GM18870 (cell line): ENCODE measurements at regions not wholly inside any gene's neighbourhood (a gene's known extent, or its start where the extent isn't known, plus 50 kb on each side); places are given as distances from the start of the nearest gene placed in this dataset.

ENCODE experiments used
- ATAC-seq: cut with Tn5 transposase; IDR thresholded peaks from one replicate; pipeline ENCODE4 v1.9.1; 2021; ENCODE audit warnings: moderate library complexity; ENCODE audit not compliant: unreplicated experiment

DNA sequence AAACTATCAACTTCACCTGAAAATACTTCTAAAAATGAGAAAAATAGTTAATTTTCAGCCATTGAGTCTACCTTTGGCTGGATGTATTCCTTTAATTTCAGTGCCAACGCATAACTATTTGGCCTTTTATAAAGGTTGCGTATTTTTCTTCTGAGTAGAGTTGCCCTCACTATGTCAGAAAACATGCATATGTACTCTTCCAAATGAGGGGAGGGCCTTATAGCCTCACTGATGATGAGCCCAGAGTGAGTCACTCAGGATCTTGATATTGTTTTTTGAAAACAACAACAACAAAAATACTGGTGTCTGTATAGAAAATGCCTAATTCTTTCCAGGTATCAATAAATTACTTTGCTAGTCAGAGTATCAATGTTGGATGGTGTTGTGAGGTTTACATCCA, 349.3 kb downstream of the FBXO8 start:
- ATAC-seq, result no peak

DNA sequence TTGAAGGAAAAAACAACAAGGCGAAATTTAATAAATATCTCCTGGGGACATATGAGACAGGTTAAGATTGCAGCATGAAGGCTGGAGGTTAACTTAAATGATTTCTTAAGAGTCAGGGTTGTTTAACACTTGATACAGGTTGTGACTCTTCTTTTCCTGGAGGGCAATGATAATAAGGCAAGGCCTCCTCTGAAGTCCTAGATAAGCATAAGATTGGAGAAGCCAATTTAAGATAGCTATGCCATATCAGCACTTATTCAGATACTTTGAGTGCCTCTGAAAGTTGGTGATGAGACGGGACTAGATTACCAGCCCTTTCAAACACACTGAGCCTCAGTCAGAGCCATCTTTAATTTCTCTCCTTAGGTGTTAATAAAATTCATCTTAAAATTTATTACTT, 350.8 kb downstream of the FBXO8 start:
- ATAC-seq, result no peak

DNA sequence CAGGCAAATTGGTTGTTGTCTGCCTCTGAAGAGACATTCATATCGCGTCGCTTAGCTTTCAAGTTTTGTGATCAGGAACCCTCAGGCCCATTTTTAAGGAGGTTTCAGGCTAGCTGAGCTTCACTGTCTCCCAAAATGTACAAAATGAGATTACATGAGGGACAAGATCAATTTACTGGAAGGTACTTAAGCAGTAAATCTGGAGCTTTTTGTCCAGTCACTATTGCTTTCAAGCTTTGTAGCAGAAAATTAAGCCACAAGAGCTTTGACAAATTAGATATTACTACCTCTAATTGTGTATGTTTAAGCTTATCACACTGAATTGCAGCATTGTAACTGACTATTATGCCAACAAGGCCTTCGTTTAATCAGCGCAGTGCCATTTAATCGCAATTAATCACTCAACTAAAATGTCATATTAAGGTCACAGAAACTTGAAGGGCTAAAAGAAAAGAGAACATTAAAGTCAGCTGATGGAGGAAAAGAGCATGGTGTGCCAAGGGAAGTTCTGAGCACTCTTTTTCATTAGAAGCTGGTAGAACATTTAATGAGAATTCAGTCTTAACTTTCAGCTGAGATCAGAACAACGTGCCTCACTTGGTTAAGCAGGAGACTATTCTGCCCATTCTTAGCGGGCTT, 353.0 kb downstream of the FBXO8 start:
- ATAC-seq, result no peak

DNA sequence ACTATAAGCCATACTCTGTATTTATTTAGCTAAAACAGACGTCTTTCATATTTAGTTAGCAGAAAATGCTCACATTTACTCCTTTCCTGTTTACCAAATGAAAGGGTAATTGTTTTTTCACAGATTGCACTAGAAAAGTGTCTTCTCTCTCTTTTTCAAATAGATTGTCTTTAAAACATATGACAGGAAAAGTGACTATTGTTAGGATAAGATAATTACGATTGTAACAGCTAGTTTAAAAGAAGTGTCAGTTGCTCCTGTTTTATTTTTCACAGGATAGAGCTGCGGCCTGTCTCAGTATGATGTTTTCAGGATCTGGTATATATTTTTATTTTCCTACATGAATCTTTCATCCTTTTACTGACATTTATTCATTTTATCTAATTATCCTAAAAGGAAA, 353.5 kb downstream of the FBXO8 start:
- ATAC-seq, result no peak

DNA sequence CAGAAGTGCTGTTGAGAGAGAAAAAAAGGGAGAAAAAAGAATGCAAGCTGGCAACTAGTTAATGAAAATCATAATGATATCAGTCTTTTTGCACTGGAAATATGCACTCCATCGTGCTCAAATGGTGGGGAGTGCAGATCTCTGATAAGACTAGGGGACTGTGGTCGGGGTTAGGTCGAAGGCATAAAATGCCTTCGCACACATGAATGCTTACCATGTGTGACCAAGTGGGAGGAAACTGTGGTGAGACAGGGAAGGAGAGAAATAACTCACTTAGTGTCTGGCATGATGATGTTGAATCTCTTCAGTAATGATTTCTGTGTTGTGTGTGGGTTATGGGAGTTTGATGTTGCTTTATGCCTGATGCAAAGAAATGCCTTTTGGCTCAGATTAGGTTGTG, 358.9 kb downstream of the FBXO8 start:
- ATAC-seq, result peak; percentile 76

DNA sequence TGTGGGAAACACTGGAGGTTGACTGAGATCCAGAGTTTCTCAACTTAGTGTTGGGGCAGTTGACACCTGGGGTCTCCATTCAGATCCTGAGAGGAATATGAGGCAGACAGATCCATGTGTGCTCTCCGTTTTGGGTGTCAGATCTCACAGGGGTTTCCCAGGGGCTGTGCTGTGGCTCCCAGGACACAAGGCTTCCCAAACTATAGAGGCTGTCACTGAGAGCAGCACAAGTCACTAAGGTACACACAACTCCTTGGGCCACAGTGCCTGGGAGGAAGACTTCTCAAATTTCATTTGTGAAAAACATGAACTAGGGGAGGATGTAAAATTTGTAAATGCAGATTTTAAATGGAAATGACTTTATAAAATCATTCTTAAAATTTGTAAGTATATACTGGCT, 363.6 kb downstream of the FBXO8 start:
- ATAC-seq, result no peak

DNA sequence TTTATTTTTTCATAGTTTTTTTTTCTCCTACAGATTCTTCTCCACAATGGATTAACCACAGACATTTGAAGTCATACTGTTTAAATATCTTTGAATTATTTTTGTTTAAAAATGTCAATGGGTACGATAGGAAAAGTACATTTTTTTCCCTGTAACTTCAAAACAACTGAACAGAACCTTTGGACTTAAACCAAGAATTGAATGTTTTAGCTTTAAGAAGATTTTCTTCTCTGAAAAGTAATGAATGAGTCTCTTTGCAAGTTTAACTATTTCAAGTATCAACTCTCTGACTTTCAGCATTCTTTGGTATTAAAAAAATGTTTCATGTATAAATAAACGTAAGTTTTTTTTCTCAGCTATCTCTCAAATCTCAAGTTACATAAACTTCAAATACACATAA, 364.3 kb downstream of the FBXO8 start:
- no peak for ATAC-seq

DNA sequence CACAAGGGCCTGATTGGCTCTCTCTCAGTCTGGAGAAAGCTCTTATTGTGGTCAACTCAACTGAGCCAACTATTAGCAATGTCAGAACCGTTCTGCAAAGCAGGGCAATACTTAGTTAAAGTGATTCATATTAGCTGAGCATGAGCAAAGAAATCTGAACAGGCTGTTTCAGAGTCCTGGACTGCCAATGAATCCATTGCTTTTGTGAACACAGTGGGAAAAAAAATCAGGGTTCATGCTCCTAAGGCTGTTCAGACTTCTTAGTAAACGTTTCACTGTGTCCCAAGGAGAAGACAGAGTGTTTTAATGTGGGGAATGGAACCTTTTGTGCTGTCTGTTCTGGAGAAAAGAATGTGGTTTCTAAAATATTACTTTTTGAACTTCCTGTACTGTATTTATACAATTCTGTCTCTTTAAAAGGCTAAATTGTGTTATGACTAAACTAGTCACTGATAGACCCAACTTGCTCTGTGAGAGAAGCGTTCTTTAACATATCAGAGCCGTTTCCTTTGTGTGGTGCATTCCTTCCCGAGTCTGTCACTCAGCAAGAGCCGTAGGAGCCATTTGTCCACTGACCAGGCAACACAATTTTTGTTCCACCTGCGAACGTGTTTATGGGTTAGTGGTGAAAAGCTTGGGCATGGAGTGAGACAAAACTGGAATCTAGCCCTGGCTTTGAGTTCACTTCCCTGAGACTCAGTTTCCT, 366.1 kb downstream of the FBXO8 start:
- no peak for ATAC-seq

DNA sequence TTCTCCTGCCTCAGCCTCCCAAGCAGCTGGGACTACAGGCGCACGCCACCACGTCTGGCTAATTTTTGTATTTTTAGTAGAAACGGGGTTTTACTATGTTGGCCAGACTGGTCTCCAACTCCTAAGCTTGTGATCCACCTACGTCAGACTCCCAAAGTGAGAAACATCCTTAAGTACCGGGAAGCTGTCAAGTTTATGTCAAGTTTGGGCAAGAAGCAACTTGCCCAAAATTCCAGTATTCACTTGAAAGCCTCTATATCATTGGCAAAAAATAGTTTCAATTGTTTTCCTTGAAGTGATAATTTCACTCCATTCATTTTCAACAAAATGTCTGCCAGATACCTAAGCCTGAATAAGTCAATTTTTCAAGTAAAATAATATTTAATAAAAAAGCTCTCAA, 370.0 kb downstream of the FBXO8 start:
- ATAC-seq, result no peak

DNA sequence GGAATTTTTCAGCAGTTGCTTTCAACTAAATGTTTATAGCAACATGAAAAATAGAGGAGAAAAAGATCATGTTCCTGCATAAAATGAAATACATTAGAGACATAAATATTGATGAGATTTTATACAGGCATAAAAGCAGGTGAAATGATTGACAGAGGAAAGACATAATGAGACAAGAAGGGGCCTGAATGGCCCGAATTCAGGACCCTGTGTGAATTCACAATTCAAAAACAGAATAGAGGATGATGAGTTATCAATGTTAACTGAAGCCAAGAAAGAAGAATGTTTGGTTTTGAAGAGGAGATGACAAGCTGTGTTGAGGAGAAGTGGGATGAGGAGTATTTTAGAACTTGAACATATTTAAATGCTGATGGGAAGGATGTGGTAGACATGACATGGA, 371.1 kb downstream of the FBXO8 start:
- no peak for ATAC-seq

DNA sequence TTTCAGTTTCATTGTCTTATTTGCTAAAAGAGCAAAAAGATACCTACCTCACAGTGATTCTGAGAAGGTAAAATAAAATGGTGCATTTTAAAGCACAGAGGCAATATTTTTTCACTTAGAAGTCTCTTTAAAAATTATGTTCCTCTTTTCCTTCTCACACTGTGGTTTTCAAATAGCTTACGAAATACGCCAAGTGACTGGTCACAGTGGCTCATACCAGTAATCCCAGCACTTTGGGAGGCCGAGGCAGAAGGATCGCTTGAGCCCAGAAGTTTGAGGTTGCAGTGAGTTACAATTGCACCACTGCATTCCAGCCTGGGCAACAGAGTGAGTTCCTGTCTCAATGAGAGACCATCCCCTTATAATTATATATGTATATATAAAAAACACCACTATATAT, 372.6 kb downstream of the FBXO8 start:
- no peak for ATAC-seq

DNA sequence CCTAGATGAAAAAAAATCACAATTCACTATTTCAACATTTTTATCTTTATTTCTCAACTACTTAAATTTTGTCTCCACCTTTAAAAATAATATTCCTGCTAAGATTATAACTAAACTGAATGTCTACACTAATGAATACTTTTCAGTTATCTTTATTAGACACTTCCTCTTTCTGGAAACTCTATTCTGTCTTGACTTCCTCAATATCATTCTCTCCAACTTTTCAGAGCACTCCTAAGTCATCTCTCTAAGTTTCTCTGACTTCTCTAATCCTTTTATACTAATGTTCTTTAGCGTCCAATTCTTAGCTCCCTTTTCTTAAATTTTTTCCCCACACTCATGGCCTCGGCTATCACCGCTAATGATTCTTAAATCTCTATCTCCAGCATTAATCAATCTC, 374.2 kb downstream of the FBXO8 start:
- ATAC-seq, result no peak

DNA sequence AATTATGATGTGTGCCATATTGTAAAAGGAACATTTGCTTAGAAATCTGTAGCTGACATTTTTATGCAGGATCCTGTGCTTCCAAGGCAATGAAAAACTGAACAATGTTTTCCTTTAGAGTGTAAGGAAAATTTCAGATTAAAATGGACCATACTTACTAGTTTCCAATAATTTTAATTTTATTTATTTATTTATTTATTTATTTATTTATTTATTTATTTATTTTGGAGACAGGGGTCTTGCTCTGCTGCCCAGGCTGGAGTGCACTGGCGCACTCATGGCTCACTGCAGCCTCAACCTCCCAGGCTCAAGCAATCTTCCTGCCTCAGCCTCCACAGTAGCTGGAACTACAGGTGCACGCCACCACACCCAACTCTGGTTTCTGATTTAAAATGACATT, 369.8 kb upstream of the HAND2 start:
- no peak for ATAC-seq

DNA sequence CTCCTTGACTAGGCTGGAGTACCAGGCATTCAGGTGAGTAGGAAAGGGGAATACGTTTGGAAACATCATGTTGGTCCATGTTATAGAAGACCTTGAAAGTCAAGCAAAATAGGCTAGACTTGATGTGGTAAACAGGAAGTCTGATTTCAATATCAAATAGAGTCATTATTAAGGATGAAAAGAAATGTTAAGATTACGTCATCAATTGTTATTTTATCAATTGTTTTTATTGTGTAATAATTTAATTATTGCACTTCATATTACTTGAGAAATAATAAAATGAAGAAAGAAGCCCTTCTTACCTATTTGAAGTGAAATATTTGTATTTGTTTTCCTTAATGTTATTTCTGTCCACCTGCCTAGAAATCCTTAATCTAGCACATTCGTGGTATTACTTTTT, 361.0 kb upstream of the HAND2 start:
- no peak for ATAC-seq

DNA sequence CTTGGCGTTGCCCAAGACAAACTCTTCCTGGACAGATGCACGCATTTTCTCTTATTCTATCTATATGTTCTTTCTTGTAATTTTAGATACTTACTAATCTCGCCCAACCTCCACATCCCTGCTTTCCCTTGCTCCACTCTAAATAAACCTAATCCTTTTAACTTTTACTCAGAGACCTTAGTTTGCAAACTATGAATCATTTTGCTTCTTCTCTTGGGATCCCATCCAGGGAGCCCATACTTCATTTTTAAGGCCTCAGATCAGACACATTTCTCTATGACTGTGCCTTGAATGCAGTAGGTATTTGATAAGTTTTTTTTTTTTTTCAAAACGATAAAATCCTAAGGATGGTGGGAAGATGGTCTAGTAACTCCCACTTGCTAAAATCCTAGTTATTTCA, 353.8 kb upstream of the HAND2 start:
- no peak for ATAC-seq

DNA sequence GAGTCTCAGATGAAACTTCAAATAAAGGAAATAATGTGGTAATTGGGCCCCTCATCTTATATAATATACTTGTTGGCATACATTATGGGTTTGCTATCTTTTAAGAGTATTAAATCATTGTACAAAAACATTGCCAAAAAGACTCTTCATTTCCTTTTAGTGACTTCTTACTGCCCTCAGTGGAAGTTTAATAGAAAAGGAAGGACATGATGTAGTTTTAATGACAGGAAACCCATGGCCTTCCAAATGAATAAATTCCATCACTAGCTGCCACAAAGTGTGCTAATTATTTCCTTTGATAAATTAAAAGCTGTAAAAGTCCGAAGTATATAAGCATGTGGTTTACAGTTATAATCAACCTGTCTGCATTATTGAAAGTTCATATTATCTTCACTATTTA, 350.9 kb upstream of the HAND2 start:
- ATAC-seq, result no peak

DNA sequence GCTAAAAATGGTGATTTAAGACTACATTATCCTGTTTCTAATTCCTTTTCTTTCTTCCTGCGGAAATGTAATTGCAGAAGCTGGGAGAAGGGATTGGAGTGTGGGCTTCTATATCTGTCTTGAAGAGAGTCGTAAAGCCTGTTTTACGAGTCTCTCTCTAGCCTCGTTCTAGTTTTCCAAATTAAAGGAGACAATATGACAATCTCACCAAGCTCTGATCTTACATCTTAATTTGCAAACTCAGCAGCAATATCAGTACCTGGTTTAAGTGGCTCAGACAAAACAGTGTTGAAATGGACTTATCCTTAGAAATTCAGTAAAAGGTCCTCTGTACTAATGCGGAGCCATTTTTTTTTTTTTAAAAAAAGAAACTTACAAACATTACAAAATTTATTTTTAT, 349.5 kb upstream of the HAND2 start:
- ATAC-seq, result no peak

DNA sequence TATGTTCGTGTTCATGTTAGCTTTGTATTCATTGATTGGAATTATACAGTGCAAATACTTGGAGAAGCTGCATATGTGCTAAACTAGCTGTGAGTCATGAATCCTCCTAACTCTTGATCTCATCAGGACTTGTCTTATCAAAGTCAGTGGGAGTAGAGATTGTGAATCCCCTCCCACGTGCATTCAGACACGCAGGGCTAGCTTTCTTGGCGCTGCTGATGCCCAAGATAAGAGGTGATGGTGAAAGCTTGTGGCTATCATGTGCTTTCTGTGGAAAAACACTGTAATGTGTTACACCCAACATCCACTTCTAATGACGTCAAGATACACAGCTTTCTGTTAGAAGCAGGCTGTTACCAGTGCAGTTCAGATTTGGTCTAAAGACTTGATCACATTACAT, 348.7 kb upstream of the HAND2 start:
- no peak for ATAC-seq

DNA sequence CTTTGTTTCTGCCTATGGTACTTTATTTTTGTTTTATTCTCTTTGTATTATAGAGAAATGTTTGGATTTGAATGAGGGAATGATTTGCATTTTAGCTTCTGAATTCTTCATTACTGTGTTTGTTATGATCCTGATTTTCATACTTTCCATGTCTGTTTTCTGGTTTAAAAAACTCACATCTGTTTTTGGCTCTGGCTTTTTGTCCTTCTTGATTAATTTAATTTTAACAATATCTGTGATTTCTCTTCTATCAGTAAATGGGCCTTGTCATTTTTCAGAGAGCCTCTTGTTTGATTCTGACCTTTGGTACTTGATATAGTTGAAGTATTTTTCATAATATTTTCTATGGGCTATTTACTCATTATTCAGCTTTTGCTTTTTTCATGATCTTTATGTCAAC, 341.6 kb upstream of the HAND2 start:
- ATAC-seq, result no peak

DNA sequence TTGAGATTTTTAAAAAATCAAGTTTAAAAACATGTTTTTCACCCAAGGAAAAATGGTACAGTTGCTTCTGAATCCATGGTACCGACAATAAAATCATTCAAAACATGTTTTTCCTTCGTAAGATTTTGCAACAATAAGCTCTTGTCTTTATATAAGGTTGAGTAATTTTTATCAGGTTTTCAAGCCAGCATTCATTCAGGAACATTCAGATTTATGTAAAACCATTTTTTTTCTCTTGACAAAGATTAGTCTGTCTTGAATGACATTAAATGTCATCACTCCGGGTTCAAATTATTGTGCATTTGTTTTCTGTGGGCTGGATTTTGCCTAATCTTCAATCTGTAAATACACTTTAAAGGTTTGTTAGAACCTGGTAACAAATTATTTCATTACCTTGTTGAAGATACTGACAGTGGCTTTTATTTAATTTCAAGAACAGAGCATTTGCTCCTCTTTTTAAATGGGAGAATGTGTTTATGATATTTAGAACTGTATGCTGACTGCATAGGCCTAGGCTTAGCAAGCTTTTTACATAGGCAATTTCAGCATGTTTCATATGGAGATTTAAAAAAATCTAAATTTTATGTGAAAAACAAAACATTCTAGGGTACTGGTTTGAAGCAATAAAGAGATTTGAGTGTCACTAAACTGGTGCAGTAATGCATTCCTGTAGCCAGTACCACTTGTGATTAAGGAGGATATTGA, 336.4 kb upstream of the HAND2 start:
- ATAC-seq, result no peak

DNA sequence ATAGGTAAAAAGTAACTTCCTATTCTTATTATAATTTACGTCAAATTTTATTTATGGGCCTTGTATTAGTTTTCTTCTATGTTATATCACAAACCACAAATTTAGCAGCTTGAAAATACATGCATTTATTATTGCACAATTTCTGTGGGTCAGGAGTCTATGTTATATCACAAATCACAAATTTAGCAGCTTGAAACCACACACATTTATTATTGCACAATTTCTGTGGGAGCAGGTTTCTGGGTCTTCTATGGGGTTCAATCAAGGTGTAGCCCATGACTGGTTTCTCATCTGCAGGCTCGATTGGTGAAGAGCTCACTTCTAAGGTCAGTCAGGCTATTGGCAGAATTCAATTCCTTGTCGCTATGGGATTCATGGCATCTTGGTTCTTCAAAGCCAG, 332.7 kb upstream of the HAND2 start:
- ATAC-seq, result no peak

DNA sequence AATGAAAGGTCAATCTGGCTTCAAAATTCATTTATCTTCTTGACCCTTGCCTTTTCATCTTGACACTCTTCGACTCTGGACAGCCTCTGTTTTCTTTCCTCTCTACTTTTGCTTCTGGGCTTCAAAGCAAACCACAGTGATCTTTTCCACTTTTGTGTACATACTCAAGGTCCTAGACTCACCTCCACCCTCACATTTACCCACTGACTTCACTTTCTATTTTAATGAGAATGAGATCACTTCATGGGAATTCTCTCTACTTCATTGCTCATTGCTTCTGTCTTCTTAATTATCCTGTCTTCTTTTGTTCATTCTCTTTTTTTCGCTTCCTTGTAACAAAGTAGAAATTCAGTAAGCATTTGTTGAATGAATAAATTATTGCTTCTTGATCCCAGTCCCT, 330.1 kb upstream of the HAND2 start:
- no peak for ATAC-seq
